GM19452 (cell line): ENCODE measurements at regions not wholly inside any gene's neighbourhood (a gene's known extent, or its start where the extent isn't known, plus 50 kb on each side); places are given as distances from the start of the nearest gene placed in this dataset.
"Not testable (repeated sequence)": the region's sequence is repeated elsewhere in the genome, so short reads cannot be mapped to it uniquely, and the experiment has no call there.

Source experiments
- ATAC-seq: cut with Tn5 transposase; IDR thresholded peaks from one replicate; pipeline ENCODE4 v1.9.1; 2021; ENCODE audit not compliant: unreplicated experiment

DNA sequence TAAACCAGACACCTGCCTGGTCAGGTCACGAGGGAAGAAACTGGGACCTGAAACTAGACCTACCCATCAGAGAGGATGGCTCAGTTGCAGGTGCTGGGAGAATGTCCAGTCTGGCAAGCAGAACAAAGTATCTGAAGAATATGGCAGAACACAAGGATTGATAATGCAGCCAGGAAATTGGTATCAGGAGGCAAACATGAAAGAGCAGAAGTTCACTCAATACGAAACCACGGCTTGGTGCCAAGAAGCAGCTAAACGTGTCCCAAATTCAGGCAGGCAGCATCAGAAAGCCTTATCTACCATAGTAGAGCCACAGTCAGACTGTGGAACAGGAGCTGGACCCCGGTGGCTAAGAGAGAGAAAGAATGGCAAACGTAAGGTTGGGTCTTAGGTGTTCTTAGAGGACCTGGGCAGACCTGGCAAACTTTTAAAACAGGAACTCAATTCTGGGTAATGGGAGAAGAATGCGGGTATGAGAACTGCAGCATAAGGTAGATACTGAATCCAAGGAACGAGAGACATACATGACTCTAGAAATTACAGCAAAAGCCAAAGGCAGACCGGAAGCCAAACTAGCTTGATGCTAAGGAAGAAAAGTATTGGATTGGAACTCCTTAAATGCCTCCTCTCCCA lies 169.0 kb upstream of the NECTIN3 start:
- no peak for ATAC-seq

DNA sequence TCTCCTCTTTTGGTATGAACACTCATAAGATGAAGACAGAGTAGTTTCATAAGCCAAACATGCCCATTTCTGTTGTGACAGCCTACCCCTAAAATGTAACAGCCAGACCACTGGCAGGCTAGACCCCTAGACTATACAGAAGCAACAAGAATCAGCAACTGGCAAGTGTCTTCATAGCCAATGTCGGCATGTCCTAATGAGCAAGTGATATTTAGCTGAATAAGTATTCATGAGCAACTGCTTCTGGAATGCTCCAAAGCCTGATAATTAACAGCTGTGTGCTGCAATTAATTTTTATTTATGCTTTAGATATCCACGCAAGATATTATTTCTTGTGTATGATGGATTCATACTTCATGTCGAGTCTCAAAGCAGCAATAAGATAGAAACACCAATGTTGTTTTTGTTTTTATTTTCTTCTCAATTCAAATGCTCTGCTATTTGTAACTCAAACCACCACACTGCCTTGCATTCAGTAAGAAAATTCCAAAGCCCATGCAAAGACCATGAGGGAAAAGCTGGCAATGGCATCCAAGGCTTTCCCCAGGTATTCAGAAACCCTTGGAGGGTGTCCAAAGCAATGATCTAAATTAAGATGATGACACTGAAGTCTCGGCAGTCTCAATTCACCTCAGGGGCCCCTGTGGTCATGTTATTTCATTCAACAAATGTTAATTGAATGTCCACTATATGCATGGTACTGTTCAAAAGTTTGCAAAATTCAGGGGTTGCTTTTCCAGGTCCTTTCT lies 167.7 kb upstream of the NECTIN3 start:
- ATAC-seq = no peak

DNA sequence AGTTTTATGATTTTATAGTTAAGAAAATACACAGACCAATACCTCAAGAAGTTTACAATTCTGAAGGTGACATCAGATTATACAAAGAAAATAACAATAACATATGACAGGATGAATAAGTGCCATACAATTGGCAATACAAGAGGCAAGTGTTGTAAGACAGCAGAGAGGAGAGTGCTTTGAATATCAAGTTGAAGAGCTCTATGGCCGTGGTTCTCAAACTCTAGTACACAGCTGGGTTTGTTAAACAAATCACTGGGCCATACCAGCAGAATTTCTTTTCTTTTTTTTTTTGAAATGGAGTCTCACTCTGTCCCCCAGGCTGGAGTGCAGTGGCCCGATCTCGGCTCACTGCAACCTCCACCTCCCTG lies 167.1 kb upstream of the NECTIN3 start:
- ATAC-seq = no peak

DNA sequence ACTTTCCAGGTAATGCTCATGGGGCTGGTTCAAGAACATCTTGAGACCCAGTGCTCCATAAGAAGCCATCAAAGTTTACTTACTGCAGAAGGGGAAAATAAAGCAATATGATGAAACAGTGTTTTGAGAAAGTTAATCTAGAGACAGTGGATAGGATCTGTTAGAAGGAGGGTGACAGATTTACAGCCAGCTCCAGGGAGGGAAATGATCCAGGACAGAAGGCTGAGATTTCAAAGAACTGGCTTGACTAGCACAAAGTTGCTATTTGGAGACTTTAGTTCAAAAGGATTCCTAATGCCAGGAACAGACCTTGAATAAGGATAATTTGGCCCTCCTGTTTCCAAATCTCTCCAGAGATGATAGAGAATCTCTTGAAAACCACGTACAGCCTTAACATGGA lies 166.5 kb upstream of the NECTIN3 start:
- no peak for ATAC-seq

DNA sequence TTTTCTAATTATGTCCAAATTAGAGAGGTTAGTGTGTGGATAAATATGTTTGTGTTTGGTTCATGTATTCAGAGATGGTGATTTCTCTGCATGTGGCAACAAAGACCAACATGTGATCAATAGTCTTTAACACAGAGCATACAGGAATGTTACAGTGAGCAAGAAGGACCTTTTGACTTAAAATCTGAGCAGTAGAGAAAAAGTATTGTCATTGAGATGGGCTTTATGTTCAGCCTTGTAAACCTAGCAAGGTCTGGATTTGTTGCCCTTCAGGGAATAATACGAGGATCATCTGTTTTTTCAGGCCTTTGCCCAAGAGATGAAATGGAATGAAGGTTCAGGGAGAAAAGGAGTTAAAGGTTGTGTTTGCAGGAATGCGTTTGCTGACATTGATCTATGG lies 161.8 kb upstream of the NECTIN3 start:
- ATAC-seq = no peak

DNA sequence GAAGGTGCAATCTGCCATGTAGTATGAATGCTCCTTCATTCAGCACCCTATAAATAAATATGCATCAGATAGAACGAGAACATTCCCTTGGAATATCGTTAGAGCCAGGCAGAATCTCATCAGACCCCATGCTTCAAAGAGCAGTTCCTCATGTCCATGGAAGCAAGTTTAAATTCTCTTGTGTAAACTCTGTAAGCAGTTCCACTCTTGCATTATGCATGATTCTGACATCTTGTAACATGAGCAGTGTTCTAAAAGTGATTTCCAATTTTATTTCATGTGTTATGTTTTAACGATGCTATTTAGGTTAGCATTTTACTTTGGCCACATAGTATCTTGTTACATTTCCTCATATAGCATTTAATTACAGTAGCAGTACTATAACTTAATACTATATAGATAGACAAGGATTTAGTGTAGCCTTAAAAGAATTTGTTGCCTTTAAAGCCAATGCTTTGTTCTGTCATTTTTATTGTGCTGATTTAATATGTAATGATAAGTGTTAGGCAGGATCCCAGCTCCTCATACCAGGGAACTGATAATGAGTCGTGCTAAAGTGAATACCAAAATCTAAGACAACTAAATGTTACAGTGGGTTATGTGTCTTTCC lies 161.2 kb upstream of the NECTIN3 start:
- ATAC-seq = no peak

DNA sequence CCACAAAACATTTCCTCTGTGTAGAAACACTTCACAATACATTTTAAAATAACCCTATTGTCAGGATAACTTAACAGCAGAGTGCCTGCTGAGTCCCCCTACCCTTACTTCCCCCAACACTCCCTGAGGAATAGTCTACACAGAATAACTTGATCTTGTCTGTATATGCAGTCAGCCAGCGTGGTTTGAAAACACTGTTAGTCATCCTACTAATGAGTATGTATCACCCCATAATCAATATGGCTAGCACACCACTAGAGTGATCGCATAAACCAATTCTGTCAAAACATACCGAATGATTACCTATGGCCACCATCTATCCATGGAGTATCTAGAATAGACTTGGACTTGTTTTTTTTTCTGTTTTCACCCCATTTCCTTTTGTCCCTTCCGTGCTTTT lies 152.7 kb upstream of the NECTIN3 start:
- ATAC-seq = no peak

DNA sequence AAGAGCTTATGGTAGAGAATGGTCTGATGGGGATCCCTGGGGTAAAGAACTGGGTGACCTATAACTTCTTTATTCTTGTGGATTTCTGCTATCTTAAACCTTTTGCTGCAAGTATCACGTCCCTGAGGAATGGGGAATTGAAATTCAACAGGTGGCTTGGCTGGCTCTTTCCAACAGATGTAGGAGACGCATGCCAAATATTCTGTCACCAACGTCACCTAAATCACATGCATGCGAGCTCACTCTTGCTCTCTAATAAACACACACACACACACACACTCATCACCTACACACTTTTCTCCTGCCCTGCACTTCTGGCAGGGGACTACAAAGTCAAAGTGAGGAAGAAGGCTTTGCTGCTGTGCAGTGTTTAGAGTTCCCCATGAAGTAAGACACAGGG lies 145.8 kb upstream of the NECTIN3 start:
- no peak for ATAC-seq

DNA sequence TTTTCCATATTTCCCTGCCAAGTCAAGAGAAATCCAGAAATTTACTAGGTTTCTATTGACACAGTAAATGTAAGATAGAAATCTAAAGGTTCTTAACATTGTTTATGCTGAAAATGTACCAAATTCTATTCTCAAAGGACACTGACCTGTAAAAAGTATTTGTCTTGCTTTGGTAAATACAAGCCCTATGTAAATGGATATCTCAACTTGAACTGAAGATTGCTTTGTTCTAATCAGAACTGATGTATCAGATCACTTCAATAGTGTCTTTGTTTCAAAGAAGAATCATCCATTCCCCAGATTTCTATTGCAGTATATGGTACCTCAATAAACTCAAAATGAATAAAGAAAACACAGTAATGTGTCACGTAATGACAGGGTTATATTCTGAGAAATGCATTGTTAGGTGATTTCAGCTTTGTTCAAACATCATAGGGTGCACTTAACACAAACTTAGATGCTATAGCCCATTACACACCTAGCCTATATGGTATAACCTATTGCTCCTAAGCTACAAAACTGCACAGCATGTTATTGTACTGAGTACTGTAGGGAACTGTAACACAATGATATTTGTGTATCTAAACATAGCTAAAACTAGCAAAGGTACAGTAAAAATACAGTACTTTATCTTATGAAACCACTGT lies 143.5 kb upstream of the NECTIN3 start:
- no peak for ATAC-seq

DNA sequence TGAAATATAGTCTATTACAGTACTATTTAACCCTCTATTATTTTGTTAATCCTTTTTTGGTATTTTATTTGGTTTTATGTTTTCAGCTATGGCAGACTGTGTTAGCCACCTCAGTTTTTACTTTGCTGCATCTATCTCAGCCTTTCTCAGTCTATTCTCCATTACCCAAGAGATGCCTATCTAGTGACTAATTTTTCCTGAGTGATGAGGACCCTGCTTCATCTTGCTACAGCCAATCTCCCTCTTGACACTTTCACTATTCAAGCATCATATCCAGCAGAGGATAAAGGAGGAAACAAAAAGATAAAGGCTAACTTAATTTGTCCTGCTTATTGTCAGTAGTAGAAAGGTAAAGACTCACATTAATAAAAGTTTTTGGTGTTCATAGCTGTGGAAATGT lies 141.8 kb upstream of the NECTIN3 start:
- ATAC-seq = no peak

DNA sequence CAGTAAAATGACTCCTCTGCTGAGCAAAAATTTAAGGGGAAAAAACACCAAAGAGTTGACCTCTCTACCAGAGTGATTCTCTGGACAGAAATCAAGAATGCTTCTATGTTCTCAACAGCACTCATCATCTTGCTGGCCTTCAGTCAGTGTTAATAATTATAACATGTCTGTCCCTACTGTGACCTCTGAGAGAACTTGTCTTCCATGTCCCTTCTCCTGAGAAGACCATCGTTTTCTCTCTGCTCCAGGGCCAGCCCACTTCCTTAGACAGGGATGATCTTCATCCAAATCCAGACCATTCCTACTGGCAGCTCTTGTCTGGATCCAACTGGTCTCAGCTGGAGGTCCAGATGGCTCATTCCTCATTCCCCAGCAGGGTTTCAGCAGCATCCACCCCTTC lies 139.0 kb upstream of the NECTIN3 start:
- ATAC-seq = no peak

DNA sequence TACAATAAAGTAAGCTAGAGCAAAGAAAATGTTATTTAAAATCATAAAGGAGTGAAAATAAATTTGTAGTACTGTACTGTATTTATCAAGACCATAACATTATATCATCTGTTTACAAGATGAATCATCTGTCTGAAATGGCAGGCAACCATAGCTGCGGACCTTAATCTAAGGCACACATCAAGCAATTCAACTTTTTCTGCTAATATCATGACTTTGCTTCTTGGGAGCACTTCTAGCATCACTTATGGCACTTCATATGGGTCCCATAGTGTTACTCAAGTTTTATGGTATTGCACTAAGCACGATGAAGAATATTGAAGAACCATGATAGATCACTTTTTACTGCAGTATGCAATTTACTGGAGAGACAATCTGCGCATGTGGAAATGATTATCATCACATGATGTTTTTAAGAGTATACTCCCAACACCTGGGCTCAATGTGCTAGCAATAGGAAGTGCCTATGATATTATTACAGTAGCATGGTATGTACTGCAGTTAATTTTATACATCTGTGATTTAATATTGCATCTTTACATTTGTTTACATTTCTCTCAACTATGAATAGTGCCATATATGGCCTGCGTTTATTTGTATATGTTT lies 137.7 kb upstream of the NECTIN3 start:
- no peak for ATAC-seq

DNA sequence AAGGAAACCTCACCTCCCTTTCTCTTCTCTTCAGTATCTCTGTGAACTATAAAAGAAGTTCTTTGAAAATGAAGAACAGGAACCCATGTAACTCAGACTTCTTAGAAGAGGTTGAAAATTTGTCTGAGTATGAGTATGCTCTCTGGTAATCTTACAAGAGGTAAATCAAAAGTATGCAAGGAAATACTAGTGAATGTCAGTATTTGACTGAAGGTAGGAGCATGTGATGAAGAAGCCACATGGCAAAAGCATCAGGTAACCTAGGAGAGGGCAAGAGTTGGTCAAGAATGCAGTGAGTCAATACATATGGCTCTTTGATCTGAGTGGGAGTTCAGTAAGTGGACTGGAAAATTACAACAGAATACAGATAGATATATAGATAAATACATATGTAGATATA lies 133.0 kb upstream of the NECTIN3 start:
- no peak for ATAC-seq

DNA sequence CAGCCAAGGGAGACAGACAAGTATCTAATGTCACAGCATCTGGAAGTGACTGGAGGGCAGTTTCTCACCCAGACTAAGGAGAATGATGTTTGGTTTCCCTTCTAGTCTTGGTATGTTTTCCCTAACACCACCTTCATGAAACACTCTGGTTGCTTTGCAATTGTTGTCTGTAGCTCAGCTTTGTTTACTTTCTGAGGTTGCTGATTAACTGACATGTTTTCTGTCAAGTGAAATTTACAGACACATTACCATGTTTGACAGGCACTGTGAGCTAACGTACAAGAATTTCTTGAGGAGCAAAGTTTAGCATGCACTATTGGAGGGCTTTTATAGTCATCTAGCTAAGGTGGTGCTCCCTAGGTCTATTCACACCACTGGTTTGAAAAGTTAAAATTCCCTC lies 131.6 kb upstream of the NECTIN3 start:
- ATAC-seq = no peak

DNA sequence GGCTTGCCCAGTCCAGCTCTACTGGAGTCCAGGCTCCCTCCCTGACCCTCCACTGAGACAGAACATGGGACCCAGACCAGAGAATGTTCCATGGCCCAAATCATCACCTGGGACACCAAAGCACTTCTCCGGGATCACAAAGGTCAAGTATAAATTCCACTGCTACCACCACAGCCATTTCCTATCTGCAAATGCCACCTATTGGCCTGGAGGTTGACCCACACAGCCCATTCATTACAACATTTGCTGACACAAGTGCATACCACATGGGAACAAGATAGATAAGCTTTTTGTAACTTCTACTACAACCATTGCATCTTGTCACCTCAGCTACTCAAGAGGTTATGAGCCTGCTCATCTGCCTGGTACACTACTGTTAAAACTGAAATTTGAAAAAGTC lies 126.8 kb upstream of the NECTIN3 start:
- no peak for ATAC-seq

DNA sequence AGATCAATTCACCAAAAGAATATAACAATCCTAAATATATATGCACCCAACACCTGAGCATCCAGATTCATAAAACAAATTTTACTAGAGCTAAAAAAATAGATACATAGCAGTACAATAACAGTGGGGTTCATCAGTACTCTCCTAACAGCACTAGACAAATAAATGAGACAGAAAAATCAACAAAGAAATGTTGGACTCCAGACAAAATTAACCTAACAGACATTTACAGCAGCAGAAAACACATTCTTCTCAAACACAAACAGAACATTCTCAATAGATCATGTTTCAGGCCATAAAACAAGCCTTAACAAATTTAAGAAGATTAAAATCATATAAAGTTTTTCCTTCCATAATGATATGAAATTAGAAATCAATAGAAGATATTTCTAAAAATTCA lies 124.8 kb upstream of the NECTIN3 start:
- ATAC-seq = no peak

DNA sequence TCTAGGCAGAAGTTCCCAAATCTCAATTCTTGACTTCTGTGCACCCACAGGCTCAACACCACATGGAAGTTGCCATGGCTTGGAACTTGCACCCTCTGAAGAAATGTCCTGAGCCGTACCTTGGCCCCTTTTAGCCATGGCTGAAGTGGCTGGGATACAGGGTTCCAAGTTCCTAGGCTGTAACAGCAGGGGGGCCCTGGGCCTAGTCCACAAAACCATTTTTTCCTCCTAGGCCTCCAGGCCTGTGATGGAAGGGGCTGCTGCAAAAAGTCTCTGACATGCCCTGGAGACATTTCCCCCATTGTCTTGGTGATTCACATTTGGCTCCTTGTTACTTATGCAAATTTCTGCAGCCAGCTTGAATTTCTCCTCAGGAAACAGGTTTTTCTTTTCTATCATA lies 122.4 kb upstream of the NECTIN3 start:
- ATAC-seq = not testable (repeated sequence)

DNA sequence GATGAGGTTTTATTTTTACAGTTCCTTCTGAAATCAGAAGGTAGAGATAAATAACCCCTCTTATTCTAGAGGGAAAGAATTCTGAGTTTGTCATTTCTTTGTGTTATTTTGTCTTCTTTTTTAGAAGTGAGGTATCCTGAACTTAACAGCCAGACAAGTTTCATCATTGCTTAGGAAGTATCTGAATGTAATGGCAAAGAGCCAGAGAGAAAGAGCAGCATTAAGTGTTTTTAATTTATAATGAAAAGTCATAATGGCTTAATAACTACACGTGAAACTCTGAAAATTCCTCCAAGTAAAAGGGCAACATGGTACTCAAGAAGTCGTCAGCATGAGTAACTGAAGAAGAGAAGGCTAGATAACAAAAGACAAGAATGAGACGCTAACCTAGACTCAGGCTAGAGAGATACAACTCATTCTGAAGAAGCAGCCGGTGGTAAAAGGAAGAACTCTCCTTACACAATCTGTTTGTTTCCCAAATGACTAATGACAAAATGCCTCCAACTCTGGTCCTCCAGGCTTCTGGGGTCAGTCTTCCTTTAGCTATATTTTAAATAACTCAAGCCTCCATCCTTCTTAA lies 116.2 kb upstream of the NECTIN3 start:
- ATAC-seq = no peak

DNA sequence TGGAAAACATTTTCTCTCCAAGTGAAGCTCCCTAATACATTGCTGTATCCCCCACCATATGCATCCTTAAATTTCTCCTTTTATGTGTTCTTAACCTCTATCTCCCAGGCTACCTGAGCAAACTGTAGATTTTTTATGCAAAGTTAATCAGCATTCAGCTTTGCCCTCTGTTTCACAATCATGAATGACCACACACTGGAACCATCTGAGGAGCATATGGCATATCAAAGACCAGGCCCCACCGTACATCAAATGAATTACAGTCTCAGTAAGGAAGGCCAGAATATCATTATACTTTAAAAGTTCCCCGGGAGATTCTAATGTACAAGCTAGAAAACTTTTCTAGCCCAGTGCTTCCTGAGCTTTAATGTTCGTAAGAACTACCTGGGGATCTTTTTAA lies 115.5 kb upstream of the NECTIN3 start:
- no peak for ATAC-seq

DNA sequence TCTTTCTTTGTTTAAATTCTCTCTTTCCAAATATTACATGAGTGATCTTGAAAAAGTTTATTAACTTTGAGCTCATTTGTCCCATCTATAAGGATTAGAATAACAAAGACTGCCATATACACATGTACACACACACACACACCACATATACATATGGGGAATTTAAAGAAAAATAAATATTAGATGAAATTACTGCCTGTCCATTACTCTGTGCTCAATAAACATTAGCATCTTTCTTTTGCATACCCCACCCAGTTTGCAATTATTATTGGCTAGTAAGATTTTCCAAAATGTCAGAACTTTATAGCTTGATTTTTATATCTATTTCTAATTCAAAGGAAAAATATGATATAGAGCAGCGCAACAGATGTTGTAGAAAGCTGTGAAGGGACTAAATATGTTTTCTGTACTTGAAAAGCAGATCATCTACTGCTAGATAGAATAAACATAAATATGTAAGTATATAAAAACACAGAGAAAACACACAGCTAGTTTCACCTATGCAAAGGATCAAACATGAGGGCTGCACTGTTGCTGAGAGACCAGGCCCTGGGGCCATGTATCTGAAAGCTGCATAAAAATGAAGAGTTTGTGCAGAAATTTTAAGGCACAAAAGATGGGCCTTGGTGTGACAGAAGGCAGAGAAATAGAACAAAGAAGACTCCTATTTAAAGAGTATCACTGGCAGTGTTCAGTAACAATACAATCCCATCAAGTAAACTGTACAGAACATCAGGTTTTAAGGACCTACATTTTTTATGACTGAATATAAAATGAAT lies 114.2 kb upstream of the NECTIN3 start:
- ATAC-seq = no peak
